ENCODE measurements at regions not wholly inside any gene's neighbourhood (a gene's known extent, or its start where the extent isn't known, plus 50 kb on each side); places are given as distances from the start of the nearest gene placed in this dataset.

- DNase-seq (ENCODE audit: extremely low read depth, low read depth) = no peak
- no peak for TF ChIP-seq CTCF (IDR thresholded peaks at IDR 0.05; ENCODE audit: low read depth, low read length)
These were observed 436.7 kb upstream of the FBXO33 start for GRCh38 chr14:39868949-39869348.

- DNase-seq (ENCODE audit: extremely low read depth, low read depth) = no peak
- TF ChIP-seq CTCF (IDR thresholded peaks at IDR 0.05; ENCODE audit: low read depth, low read length) = no peak
These were observed 436.0 kb upstream of the FBXO33 start for GRCh38 chr14:39868251-39868650.

- DNase-seq (ENCODE audit: extremely low read depth, low read depth) = no peak
- TF ChIP-seq CTCF (IDR thresholded peaks at IDR 0.05; ENCODE audit: low read depth, low read length) = no peak
These were observed 431.2 kb upstream of the FBXO33 start for GRCh38 chr14:39863441-39863840.

- no peak for TF ChIP-seq CTCF (IDR thresholded peaks at IDR 0.05; ENCODE audit: low read depth, low read length)
- DNase-seq (ENCODE audit: extremely low read depth, low read depth) = no peak
These were observed 429.5 kb upstream of the FBXO33 start for GRCh38 chr14:39861696-39862095.

GRCh38 chr14:39861229-39861600 is 429.0 kb upstream of the FBXO33 start:
- no peak for DNase-seq (ENCODE audit: extremely low read depth, low read depth)
- TF ChIP-seq CTCF (IDR thresholded peaks at IDR 0.05; ENCODE audit: low read depth, low read length) = no peak

- no peak for TF ChIP-seq CTCF (IDR thresholded peaks at IDR 0.05; ENCODE audit: low read depth, low read length)
- DNase-seq (ENCODE audit: extremely low read depth, low read depth) = no peak
These were observed 428.5 kb upstream of the FBXO33 start for GRCh38 chr14:39860596-39861228.

GRCh38 chr14:39859314-39859713 is 427.1 kb upstream of the FBXO33 start:
- TF ChIP-seq CTCF (IDR thresholded peaks at IDR 0.05; ENCODE audit: low read depth, low read length) = no peak
- DNase-seq (ENCODE audit: extremely low read depth, low read depth) = no peak

All from AG09319 (cell line).